Thyroid gland (tissue), 4 donors: ENCODE measurements at regions not wholly inside any gene's neighbourhood (a gene's known extent, or its start where the extent isn't known, plus 50 kb on each side); places are given as distances from the start of the nearest gene placed in this dataset.

Experiments used
- POLR2A ChIP-seq, 2 donors: fragments of 450-650 bp; IDR thresholded peaks; one replicate each; pipeline ENCODE4 v1.6.1; 2017; ENCODE audit warnings: antibody characterized with exemption in 2 of 2, mild to moderate bottlenecking in 2 of 2, moderate library complexity in 1 of 2
- TF ChIP-seq, protein P1 (sequence below), 6 experiments: fragments of 200-600 bp in 3 of 6; fragments of 450-650 bp in 3 of 6; sonication (generic) in 3 of 6; IDR thresholded peaks; one replicate each; pipeline ENCODE4 v1.5.1; 2016 to 2019; ENCODE audit warnings: antibody characterized with exemption in 6 of 6, mild to moderate bottlenecking in 2 of 6, inconsistent platforms in 1 of 6, moderate library complexity in 1 of 6

DNA sequence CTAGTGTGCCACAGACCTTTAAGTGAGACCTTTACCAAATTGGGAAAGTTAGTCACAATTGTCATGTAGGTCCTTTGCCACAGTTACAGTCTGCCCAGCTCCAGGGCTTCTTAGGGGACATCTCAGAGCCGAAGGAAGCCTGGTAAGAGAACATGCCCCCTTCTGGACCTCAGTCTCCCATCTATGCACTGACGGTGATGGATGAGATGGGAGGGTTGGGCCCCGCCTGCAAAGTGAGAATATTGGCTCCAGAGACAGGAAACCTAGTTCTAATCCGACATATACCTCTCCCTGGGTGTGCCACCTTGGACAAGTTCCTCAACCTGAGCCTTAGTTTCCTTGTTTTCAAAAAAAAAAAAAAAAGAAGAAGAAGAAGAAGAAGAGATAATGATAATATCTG, 85.1 kb upstream of the NAV2 start:
- no peak for TF ChIP-seq POLR2A (IDR thresholded peaks at IDR 0.05)
- TF ChIP-seq, protein P1, sequence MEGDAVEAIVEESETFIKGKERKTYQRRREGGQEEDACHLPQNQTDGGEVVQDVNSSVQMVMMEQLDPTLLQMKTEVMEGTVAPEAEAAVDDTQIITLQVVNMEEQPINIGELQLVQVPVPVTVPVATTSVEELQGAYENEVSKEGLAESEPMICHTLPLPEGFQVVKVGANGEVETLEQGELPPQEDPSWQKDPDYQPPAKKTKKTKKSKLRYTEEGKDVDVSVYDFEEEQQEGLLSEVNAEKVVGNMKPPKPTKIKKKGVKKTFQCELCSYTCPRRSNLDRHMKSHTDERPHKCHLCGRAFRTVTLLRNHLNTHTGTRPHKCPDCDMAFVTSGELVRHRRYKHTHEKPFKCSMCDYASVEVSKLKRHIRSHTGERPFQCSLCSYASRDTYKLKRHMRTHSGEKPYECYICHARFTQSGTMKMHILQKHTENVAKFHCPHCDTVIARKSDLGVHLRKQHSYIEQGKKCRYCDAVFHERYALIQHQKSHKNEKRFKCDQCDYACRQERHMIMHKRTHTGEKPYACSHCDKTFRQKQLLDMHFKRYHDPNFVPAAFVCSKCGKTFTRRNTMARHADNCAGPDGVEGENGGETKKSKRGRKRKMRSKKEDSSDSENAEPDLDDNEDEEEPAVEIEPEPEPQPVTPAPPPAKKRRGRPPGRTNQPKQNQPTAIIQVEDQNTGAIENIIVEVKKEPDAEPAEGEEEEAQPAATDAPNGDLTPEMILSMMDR (IDR thresholded peaks at IDR 0.05) = no peak
